A549 (cell line): ENCODE measurements at regions not wholly inside any gene's neighbourhood (a gene's known extent, or its start where the extent isn't known, plus 50 kb on each side); places are given as distances from the start of the nearest gene placed in this dataset.

Experiments used
- ATAC-seq, 2 experiments: fragments of 200-7000 bp in 1 of 2; fragments of >200 bp in 1 of 2; cut with Nextera tagmentation in 1 of 2; cut with Tn5 transposase in 1 of 2; 3 replicates each; pipeline versions ENCODE4 v1.8.0 to v1.9.1; 2018 to 2020; ENCODE audit warnings: mild to moderate bottlenecking in 1 of 2, moderate library complexity in 1 of 2
- CTCF ChIA-PET: fragments of 300-600 bp; sonication (Branson Sonifier 250); formaldehyde crosslinking; extraction: SDS; loops from one replicate; lab custom pipeline; 2021; ENCODE audit warnings: antibody characterized with exemption, inconsistent platforms; lab: Yijun Ruan, JAX
- POLR2A ChIA-PET: fragments of 350-600 bp; formaldehyde crosslinking; extraction: SDS; loops from one replicate; lab custom pipeline; 2021; ENCODE audit warnings: antibody characterized with exemption, inconsistent platforms; lab: Yijun Ruan, JAX
- DNase-seq, 2 experiments: peaks; one replicate each; pipeline versions ENCODE4 v3.0.0 to v3.0.0-alpha.2; 2011 to 2016; ENCODE audit warnings: low read depth in 1 of 2, low spot score in 1 of 2
- FAIRE-seq: peaks from 2 replicates; lab custom pipeline; 2011; peaks lifted over from hg19 to GRCh38; lab: Jason Lieb, UNC
- H3K27ac ChIP-seq, 2 experiments: fragments of >200 bp; sonication (Bioruptor Twin); formaldehyde crosslinking; 3 replicates each; pipeline ENCODE4 v1.5.1; 2016 to 2017
- H3K4me1 ChIP-seq: fragments of >200 bp; sonication (Bioruptor Twin); formaldehyde crosslinking; 3 replicates; pipeline ENCODE4 v1.6.1; 2016
- H3K4me2 ChIP-seq: fragments of >200 bp; sonication (Bioruptor Twin); formaldehyde crosslinking; 3 replicates; pipeline ENCODE4 v1.6.1; 2016
- H3K4me3 ChIP-seq: fragments of >200 bp; sonication (Bioruptor Twin); formaldehyde crosslinking; 3 replicates; pipeline ENCODE4 v1.5.1; 2016
- H3K9me3 ChIP-seq: fragments of >200 bp; sonication (Bioruptor Twin); formaldehyde crosslinking; 3 replicates; pipeline ENCODE4 v1.6.1; 2016
- BHLHE40 ChIP-seq: IDR thresholded peaks from 2 replicates; pipeline ENCODE4 v1.6.1; 2012; ENCODE audit warnings: low read depth, low read length, inconsistent platforms
- CBX2 ChIP-seq: fragments of 200-600 bp; sonication (generic); IDR thresholded peaks from 2 replicates; pipeline ENCODE4 v1.6.1; 2016; ENCODE audit warnings: low read depth, mild to moderate bottlenecking, borderline replicate concordance
- CBX8 ChIP-seq: fragments of 200-600 bp; sonication (generic); IDR thresholded peaks from 2 replicates; pipeline ENCODE4 v1.6.1; 2016
- EHF ChIP-seq: fragments of 250-450 bp; sonication (Bioruptor Pico); IDR thresholded peaks from 2 replicates; pipeline ENCODE4 v1.5.0; 2020; ENCODE audit warnings: mild to moderate bottlenecking
- EP300 ChIP-seq, 2 experiments: fragments of >200 bp; sonication (Bioruptor Twin); formaldehyde crosslinking; IDR thresholded peaks; 2 replicates in 1 of 2; 3 replicates in 1 of 2; pipeline ENCODE4 v1.6.1; 2016 to 2017
- FOSL2 ChIP-seq, 2 experiments: fragments of 450-650 bp in 1 of 2; fragments of >200 bp in 1 of 2; sonication (Bioruptor Twin) in 1 of 2; formaldehyde crosslinking; IDR thresholded peaks; 2 replicates each; pipeline versions ENCODE4 v1.5.0 to v1.6.1; 2016 to 2020; ENCODE audit warnings: mild to moderate bottlenecking in 1 of 2, moderate library complexity in 1 of 2
- GATA3 ChIP-seq: IDR thresholded peaks from 2 replicates; pipeline ENCODE4 v1.6.1; 2012; ENCODE audit warnings: borderline replicate concordance
- HDAC2 ChIP-seq: fragments of 200-600 bp; sonication (generic); IDR thresholded peaks from 2 replicates; pipeline ENCODE4 v1.6.1; 2016
- HEYL ChIP-seq: fragments of 250-450 bp; sonication (Bioruptor Pico); IDR thresholded peaks from 2 replicates; pipeline ENCODE4 v1.8.0; 2021; ENCODE audit warnings: mild to moderate bottlenecking, moderate library complexity
- HOXB13 ChIP-seq: fragments of 250-450 bp; sonication (Bioruptor Pico); IDR thresholded peaks from 2 replicates; pipeline ENCODE4 v1.5.0; 2020; ENCODE audit warnings: low read depth, mild to moderate bottlenecking, moderate library complexity
- JUNB ChIP-seq: fragments of >200 bp; sonication (Bioruptor Twin); formaldehyde crosslinking; IDR thresholded peaks from 2 replicates; pipeline ENCODE4 v1.6.1; 2016
- MAFK ChIP-seq: fragments of 450-650 bp; IDR thresholded peaks from 2 replicates; pipeline ENCODE4 v1.6.1; 2014; ENCODE audit not compliant: partially characterized antibody
- MAZ ChIP-seq: fragments of 150-350 bp; IDR thresholded peaks from 2 replicates; pipeline ENCODE4 v1.6.1; 2014; ENCODE audit warnings: antibody characterized with exemption, low read depth, low read length, borderline replicate concordance
- MYC ChIP-seq: IDR thresholded peaks from 2 replicates; pipeline ENCODE4 v1.6.1; 2012; ENCODE audit warnings: mild to moderate bottlenecking, inconsistent platforms, low read length, improper control_type of control experiment, borderline replicate concordance
- PHF8 ChIP-seq: fragments of 200-600 bp; sonication (generic); IDR thresholded peaks from 2 replicates; pipeline ENCODE4 v1.6.1; 2016; ENCODE audit warnings: low read depth, mild to moderate bottlenecking, antibody characterized with exemption, moderate library complexity, borderline replicate concordance
- POLR2A ChIP-seq: IDR thresholded peaks from 2 replicates; pipeline ENCODE4 v1.6.1; 2012; ENCODE audit warnings: mild to moderate bottlenecking, low read length
- RAD21 ChIP-seq, 2 experiments: fragments of >200 bp in 1 of 2; sonication (Bioruptor Twin) in 1 of 2; formaldehyde crosslinking in 1 of 2; IDR thresholded peaks in 1 of 2; conservative IDR thresholded peaks in 1 of 2; 2 replicates in 1 of 2; 3 replicates in 1 of 2; pipeline ENCODE4 v1.6.1; 2012 to 2018; ENCODE audit warnings: inconsistent platforms in 1 of 2
- RCOR1 ChIP-seq: fragments of 150-350 bp; IDR thresholded peaks from 2 replicates; pipeline ENCODE4 v1.6.1; 2014; ENCODE audit warnings: antibody characterized with exemption, low read length, low read depth
- RNF2 ChIP-seq: fragments of 200-600 bp; sonication (generic); IDR thresholded peaks from 2 replicates; pipeline ENCODE4 v1.6.1; 2016; ENCODE audit warnings: low read depth, mild to moderate bottlenecking, antibody characterized with exemption, moderate library complexity, borderline replicate concordance
- SMC3 ChIP-seq: fragments of >200 bp; sonication (Bioruptor Twin); formaldehyde crosslinking; IDR thresholded peaks from 3 replicates; pipeline ENCODE4 v1.6.1; 2018; ENCODE audit warnings: inconsistent platforms
- SREBF2 ChIP-seq: fragments of 450-650 bp; IDR thresholded peaks from 2 replicates; pipeline ENCODE4 v1.6.1; 2014; ENCODE audit warnings: mild to moderate bottlenecking, moderate library complexity
- TP53 ChIP-seq: fragments of 250-450 bp; sonication (Bioruptor Pico); IDR thresholded peaks from 2 replicates; pipeline ENCODE4 v1.5.0; 2021; ENCODE audit warnings: mild to moderate bottlenecking, moderate library complexity
- ZSCAN20 ChIP-seq: fragments of 250-450 bp; sonication (Bioruptor Pico); IDR thresholded peaks from 2 replicates; pipeline ENCODE4 v1.8.0; 2022; ENCODE audit warnings: mild to moderate bottlenecking, moderate library complexity
- WGBS: methylation state at CpG from one replicate; pipeline ENCODE4 v1.1.6; 2017; ENCODE audit errors: missing lambda C conversion rate; 5-methylcytosine and 5-hydroxymethylcytosine counted together
- TF ChIP-seq, protein P1 (sequence below): fragments of 250-450 bp; sonication (Bioruptor Pico); IDR thresholded peaks from 2 replicates; pipeline ENCODE4 v1.5.0; 2020; ENCODE audit warnings: low read depth, mild to moderate bottlenecking, moderate library complexity
- TF ChIP-seq, protein P2 (sequence below): fragments of >200 bp; sonication (Bioruptor Twin); formaldehyde crosslinking; IDR thresholded peaks from 3 replicates; pipeline ENCODE4 v1.5.1; 2016
- TF ChIP-seq, protein P3 (sequence below): IDR thresholded peaks from 2 replicates; pipeline ENCODE4 v1.6.1; 2012
- TF ChIP-seq, protein P4 (sequence below): fragments of >200 bp; sonication (Bioruptor Twin); formaldehyde crosslinking; IDR thresholded peaks from 2 replicates; pipeline ENCODE4 v1.6.1; 2016
- TF ChIP-seq, protein P5 (sequence below): fragments of 150-350 bp; IDR thresholded peaks from 2 replicates; pipeline ENCODE4 v1.6.1; 2014; ENCODE audit warnings: low read depth, mild to moderate bottlenecking, low read length
- TF ChIP-seq, protein P6 (sequence below): IDR thresholded peaks from 2 replicates; pipeline ENCODE4 v1.6.1; 2012

DNA sequence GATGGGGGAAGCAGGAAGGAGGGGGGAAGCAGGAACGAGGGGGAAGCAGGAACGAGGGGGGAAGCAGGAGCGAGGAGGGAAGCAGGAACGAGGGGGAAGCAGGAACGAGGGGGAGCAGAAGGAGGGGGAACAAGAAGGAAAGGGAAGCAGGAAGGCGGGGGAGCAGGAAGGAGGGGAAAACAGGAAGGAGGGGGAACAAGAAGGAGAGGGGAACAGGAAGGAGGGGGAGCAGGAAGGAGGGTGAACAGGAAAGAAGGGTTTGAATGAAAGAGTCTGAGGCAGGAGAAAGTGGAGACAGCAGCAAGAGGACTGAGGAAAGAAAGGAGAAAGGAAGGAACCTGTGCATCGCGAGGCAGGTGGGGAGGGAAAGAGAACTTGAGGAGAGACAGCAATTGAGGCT, 256.6 kb downstream of the PTEN start:
- no peak overlapping the region for H3K27ac ChIP-seq
- TF ChIP-seq RAD21 (conservative IDR thresholded peaks at IDR 0.05 in 1 of 2, IDR thresholded peaks at IDR 0.05 in 1 of 2), result no peak
- no peak for TF ChIP-seq POLR2A
- TF ChIP-seq, protein P1, sequence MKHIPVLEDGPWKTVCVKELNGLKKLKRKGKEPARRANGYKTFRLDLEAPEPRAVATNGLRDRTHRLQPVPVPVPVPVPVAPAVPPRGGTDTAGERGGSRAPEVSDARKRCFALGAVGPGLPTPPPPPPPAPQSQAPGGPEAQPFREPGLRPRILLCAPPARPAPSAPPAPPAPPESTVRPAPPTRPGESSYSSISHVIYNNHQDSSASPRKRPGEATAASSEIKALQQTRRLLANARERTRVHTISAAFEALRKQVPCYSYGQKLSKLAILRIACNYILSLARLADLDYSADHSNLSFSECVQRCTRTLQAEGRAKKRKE (CRISPR knock-in tag), result no peak
- no peak for TF ChIP-seq EHF (CRISPR knock-in tag)
- TF ChIP-seq MYC, result no peak
- TF ChIP-seq SREBF2, result no peak
- TF ChIP-seq MAZ, result no peak
- TF ChIP-seq SMC3, result no peak
- TF ChIP-seq EP300 (IDR thresholded peaks at IDR 0.05), result no peak
- TF ChIP-seq RNF2, result no peak
- TF ChIP-seq HOXB13 (CRISPR knock-in tag), result no peak
- TF ChIP-seq, protein P2, sequence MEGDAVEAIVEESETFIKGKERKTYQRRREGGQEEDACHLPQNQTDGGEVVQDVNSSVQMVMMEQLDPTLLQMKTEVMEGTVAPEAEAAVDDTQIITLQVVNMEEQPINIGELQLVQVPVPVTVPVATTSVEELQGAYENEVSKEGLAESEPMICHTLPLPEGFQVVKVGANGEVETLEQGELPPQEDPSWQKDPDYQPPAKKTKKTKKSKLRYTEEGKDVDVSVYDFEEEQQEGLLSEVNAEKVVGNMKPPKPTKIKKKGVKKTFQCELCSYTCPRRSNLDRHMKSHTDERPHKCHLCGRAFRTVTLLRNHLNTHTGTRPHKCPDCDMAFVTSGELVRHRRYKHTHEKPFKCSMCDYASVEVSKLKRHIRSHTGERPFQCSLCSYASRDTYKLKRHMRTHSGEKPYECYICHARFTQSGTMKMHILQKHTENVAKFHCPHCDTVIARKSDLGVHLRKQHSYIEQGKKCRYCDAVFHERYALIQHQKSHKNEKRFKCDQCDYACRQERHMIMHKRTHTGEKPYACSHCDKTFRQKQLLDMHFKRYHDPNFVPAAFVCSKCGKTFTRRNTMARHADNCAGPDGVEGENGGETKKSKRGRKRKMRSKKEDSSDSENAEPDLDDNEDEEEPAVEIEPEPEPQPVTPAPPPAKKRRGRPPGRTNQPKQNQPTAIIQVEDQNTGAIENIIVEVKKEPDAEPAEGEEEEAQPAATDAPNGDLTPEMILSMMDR, result no peak
- TF ChIP-seq TP53 (CRISPR knock-in tag), result no peak
- no peak for TF ChIP-seq GATA3
- no peak for TF ChIP-seq FOSL2 (IDR thresholded peaks at IDR 0.05)
- no peak for TF ChIP-seq FOSL2 (CRISPR knock-in tag; IDR thresholded peaks at IDR 0.05)
- TF ChIP-seq PHF8, result no peak
- TF ChIP-seq ZSCAN20 (CRISPR knock-in tag), result no peak
- no peak for TF ChIP-seq RCOR1
- TF ChIP-seq, protein P3, sequence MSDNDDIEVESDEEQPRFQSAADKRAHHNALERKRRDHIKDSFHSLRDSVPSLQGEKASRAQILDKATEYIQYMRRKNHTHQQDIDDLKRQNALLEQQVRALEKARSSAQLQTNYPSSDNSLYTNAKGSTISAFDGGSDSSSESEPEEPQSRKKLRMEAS, result no peak
- TF ChIP-seq, protein P4, sequence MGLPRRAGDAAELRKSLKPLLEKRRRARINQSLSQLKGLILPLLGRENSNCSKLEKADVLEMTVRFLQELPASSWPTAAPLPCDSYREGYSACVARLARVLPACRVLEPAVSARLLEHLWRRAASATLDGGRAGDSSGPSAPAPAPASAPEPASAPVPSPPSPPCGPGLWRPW, result no peak
- FAIRE-seq (no peak), DNase-seq (no peak), ATAC-seq (no peak)
- 0 out of 3 replicates have a peak, but pooled peaks cover 9% of the 10 kb centered on the region for H3K4me1 ChIP-seq
- POLR2A ChIA-PET, result no interaction called here
- WGBS, result 94% methylated on average over 2 of the region's 8 CpGs
- H3K9me3 ChIP-seq, result no peaks in the 10 kb centered on the region
- CTCF ChIA-PET, result no interaction called here
- no peak overlapping the region for H3K4me3 ChIP-seq
- no peak overlapping the region for H3K4me2 ChIP-seq

DNA sequence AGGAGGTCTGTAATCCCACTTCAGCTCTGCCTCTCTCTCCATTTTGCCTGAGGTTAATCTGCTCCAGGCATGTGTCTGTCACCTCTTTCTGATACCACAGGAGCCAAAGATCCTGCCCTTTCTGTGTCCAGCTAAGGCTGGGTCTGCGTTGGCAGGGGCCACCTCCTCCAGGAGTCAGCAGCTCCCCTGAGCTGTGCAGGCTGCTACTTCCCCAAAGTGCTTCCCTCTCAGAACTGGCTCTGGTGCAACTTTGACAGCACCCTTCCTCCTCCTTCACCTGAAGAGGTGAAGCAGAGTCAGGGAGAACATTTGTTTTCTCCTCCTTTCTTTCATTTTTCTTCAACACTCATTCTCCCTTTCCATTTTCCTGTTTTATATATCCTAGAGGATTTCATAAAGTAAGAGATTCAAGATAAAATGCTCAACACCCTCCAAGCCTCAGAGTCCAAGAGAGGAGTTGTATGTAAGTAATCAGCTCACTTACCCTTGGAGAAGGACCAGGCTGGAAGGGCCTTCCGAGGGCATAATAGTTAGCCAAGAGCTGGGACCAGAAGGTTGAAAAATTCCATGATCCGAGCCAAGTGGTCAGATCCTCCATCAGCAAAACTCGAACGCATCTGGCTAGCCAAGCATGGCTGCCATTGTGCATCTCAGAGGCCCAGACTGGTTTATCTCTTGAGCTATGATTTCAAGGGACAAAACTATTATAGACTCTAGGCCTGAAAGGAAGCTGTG, 257.3 kb downstream of the PTEN start:
- Histone ChIP-seq H3K4me1 (0 out of 3 replicates have a peak, but pooled peaks cover 9% of the 10 kb centered on the region), H3K27ac (no peak overlapping the region), H3K9me3 (no peaks in the 10 kb centered on the region), H3K4me3 (no peak overlapping the region)
- CTCF ChIA-PET, result interaction anchor here (1.0 kb wide), 1 partner anchor 58 kb away, joined by 3 read pairs; no protein-coding TSS in a partner anchor
- DNase-seq, result no peak
- WGBS, result 89% methylated on average over 5 of the region's 5 CpGs
- TF ChIP-seq, protein P5, sequence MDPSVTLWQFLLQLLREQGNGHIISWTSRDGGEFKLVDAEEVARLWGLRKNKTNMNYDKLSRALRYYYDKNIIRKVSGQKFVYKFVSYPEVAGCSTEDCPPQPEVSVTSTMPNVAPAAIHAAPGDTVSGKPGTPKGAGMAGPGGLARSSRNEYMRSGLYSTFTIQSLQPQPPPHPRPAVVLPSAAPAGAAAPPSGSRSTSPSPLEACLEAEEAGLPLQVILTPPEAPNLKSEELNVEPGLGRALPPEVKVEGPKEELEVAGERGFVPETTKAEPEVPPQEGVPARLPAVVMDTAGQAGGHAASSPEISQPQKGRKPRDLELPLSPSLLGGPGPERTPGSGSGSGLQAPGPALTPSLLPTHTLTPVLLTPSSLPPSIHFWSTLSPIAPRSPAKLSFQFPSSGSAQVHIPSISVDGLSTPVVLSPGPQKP, result no peak
- TF ChIP-seq, protein P4, result no peak
- TF ChIP-seq ZSCAN20 (CRISPR knock-in tag) (no peak), BHLHE40 (no peak), CBX8 (no peak), MAFK (no peak), CBX2 (no peak), HEYL (CRISPR knock-in tag) (no peak), JUNB (no peak), HDAC2 (no peak)
- TF ChIP-seq, protein P6, sequence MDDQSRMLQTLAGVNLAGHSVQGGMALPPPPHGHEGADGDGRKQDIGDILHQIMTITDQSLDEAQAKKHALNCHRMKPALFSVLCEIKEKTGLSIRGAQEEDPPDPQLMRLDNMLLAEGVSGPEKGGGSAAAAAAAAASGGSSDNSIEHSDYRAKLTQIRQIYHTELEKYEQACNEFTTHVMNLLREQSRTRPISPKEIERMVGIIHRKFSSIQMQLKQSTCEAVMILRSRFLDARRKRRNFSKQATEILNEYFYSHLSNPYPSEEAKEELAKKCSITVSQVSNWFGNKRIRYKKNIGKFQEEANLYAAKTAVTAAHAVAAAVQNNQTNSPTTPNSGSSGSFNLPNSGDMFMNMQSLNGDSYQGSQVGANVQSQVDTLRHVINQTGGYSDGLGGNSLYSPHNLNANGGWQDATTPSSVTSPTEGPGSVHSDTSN, result no peak
- TF ChIP-seq, all 56 proteins: peak for 0
- ATAC-seq (no peak), FAIRE-seq (no peak)
- POLR2A ChIA-PET, result interaction anchor here (0.7 kb wide), 1 partner anchor 191 kb away, joined by 3 read pairs; no protein-coding TSS in a partner anchor
- no peak overlapping the region for H3K4me2 ChIP-seq
